Upper lobe of right lung (tissue), 1 donor: ENCODE measurements at regions not wholly inside any gene's neighbourhood (a gene's known extent, or its start where the extent isn't known, plus 50 kb on each side); places are given as distances from the start of the nearest gene placed in this dataset.
A peak's percentile ranks its signal among the peaks of the same experiment; 100 is the strongest.
"Not testable (repeated sequence)": the region's sequence is repeated elsewhere in the genome, so short reads cannot be mapped to it uniquely, and the experiment has no call there.

Experiments used
- ATAC-seq: fragments of 200-7000 bp; cut with Tn5 transposase; one replicate; pipeline ENCODE4 v1.9.1; 2020; ENCODE audit warnings: mild to moderate bottlenecking, moderate library complexity
- DNase-seq: peaks from one replicate; pipeline ENCODE4 v3.0.0-alpha.2; 2020
- H3K27ac ChIP-seq: fragments of 200-600 bp; one replicate; pipeline ENCODE4 v1.8.0; 2022
- H3K27me3 ChIP-seq: fragments of 200-600 bp; one replicate; pipeline ENCODE4 v1.8.0; 2022; ENCODE audit warnings: mild to moderate bottlenecking
- H3K36me3 ChIP-seq: fragments of 200-600 bp; one replicate; pipeline ENCODE4 v1.8.0; 2022
- H3K4me1 ChIP-seq: fragments of 200-600 bp; one replicate; pipeline ENCODE4 v1.8.0; 2022
- H3K4me3 ChIP-seq: fragments of 200-600 bp; one replicate; pipeline ENCODE4 v1.8.0; 2022; ENCODE audit warnings: mild to moderate bottlenecking
- H3K9me3 ChIP-seq: fragments of 200-600 bp; one replicate; pipeline ENCODE4 v1.8.0; 2022
- intact Hi-C: fragments of 100-400 bp; cut with DNase I; formaldehyde crosslinking; loops from one replicate; pipeline ENCODE4 v1.11.0; 2022
- donor health status: DM: no; HTN: yes; CAD: no; lungs with severe emphysema.

- DNase-seq, intact Hi-C loops, H3K27me3 ChIP-seq, H3K4me3 ChIP-seq, H3K4me1 ChIP-seq, H3K9me3 ChIP-seq, H3K36me3 ChIP-seq, H3K27ac ChIP-seq: not testable (repeated sequence)
- ATAC-seq: peak; percentile 56
These were observed 4380.3 kb upstream of the TPTE start for GRCh38 chr21:6141138-6141474.

GRCh38 chr21:6153154-6153553 lies 4368.2 kb upstream of the TPTE start:
- H3K4me3 ChIP-seq, DNase-seq, H3K9me3 ChIP-seq, ATAC-seq, H3K4me1 ChIP-seq, H3K27me3 ChIP-seq, H3K27ac ChIP-seq, H3K36me3 ChIP-seq, intact Hi-C loops: not testable (repeated sequence)

GRCh38 chr21:6154524-6155320 lies 4366.7 kb upstream of the TPTE start:
- H3K27ac ChIP-seq, H3K4me3 ChIP-seq, H3K36me3 ChIP-seq, H3K9me3 ChIP-seq, intact Hi-C loops, H3K27me3 ChIP-seq, H3K4me1 ChIP-seq: not testable (repeated sequence)
- DNase-seq (peak; percentile 16), ATAC-seq (peak; percentile 48)

GRCh38 chr21:6156712-6157389 lies 4364.5 kb upstream of the TPTE start:
- H3K9me3 ChIP-seq, H3K27me3 ChIP-seq, H3K27ac ChIP-seq, ATAC-seq, intact Hi-C loops, H3K36me3 ChIP-seq, H3K4me1 ChIP-seq, H3K4me3 ChIP-seq, DNase-seq: not testable (repeated sequence)

- H3K27me3 ChIP-seq, H3K36me3 ChIP-seq, intact Hi-C loops, H3K4me1 ChIP-seq, ATAC-seq, DNase-seq, H3K4me3 ChIP-seq, H3K27ac ChIP-seq, H3K9me3 ChIP-seq: not testable (repeated sequence)
These were observed 4363.9 kb upstream of the TPTE start for GRCh38 chr21:6157515-6157914.

GRCh38 chr21:6158171-6158570 lies 4363.2 kb upstream of the TPTE start:
- H3K9me3 ChIP-seq, ATAC-seq, H3K4me1 ChIP-seq, DNase-seq, intact Hi-C loops, H3K36me3 ChIP-seq, H3K27ac ChIP-seq, H3K27me3 ChIP-seq, H3K4me3 ChIP-seq: not testable (repeated sequence)
